Left renal pelvis (tissue), 4 donors: ENCODE measurements at regions not wholly inside any gene's neighbourhood (a gene's known extent, or its start where the extent isn't known, plus 50 kb on each side); places are given as distances from the start of the nearest gene placed in this dataset.

Source experiments
- DNase-seq, 4 donors: peaks; one replicate each; pipeline ENCODE4 v3.0.0-alpha.2; 2013; ENCODE audit warnings: low read depth in 4 of 4, low spot score in 3 of 4

GRCh38 chr14:97748616-97749015 lies 951.4 kb downstream of the VRK1 start:
- no peak for DNase-seq

- DNase-seq: no peak
Observed at GRCh38 chr14:97757491-97757890, 960.3 kb downstream of the VRK1 start.

- no peak for DNase-seq
Observed at GRCh38 chr14:97760050-97760449, 962.9 kb downstream of the VRK1 start.

GRCh38 chr14:97762386-97762785 lies 965.2 kb downstream of the VRK1 start:
- DNase-seq: no peak

GRCh38 chr14:97771340-97772045 lies 974.3 kb downstream of the VRK1 start:
- no peak for DNase-seq

GRCh38 chr14:97773598-97773997 lies 976.4 kb downstream of the VRK1 start:
- no peak for DNase-seq

GRCh38 chr14:97776890-97777558 lies 979.8 kb downstream of the VRK1 start:
- DNase-seq: no peak

- DNase-seq: no peak
Observed at GRCh38 chr14:97777622-97778355, 980.6 kb downstream of the VRK1 start.

GRCh38 chr14:97779140-97779539 lies 982.0 kb downstream of the VRK1 start:
- no peak for DNase-seq

- DNase-seq: no peak
Observed at GRCh38 chr14:97780804-97781203, 983.6 kb downstream of the VRK1 start.

- DNase-seq: no peak
Observed at GRCh38 chr14:97781961-97782360, 984.8 kb downstream of the VRK1 start.

- DNase-seq: no peak
Observed at GRCh38 chr14:97782871-97783414, 985.8 kb downstream of the VRK1 start.

- no peak for DNase-seq
Observed at GRCh38 chr14:97785495-97785894, 988.3 kb downstream of the VRK1 start.

- no peak for DNase-seq
Observed at GRCh38 chr14:97788364-97788763, 991.2 kb downstream of the VRK1 start.

- no peak for DNase-seq
Observed at GRCh38 chr14:97788846-97789526, 991.8 kb downstream of the VRK1 start.

- no peak for DNase-seq
Observed at GRCh38 chr14:97791072-97791471, 993.9 kb downstream of the VRK1 start.

- no peak for DNase-seq
Observed at GRCh38 chr14:97791906-97792305, 994.7 kb downstream of the VRK1 start.

- DNase-seq: no peak
Observed at GRCh38 chr14:97796511-97796910, 999.3 kb downstream of the VRK1 start.

- no peak for DNase-seq
Observed at GRCh38 chr14:97798176-97798575, 1001.0 kb downstream of the VRK1 start.

- no peak for DNase-seq
Observed at GRCh38 chr14:97802430-97803373, 1005.5 kb downstream of the VRK1 start.
